Body of pancreas (tissue), 4 donors: ENCODE measurements at regions not wholly inside any gene's neighbourhood (a gene's known extent, or its start where the extent isn't known, plus 50 kb on each side); places are given as distances from the start of the nearest gene placed in this dataset.

Experiments
- ATAC-seq: fragments of 150-250 bp; one replicate; pipeline ENCODE4 v1.9.1; 2016
- DNase-seq, 4 donors: peaks; one replicate each; pipeline ENCODE4 v3.0.0-alpha.2; 2019
- H3K27ac ChIP-seq, 4 donors: fragments of 200-600 bp; sonication (generic); 1 replicate in 3 of 4; 2 replicates in 1 of 4; pipeline versions ENCODE4 v1.5.1 to v1.6.1; 2016 to 2019; ENCODE audit warnings: mild to moderate bottlenecking in 1 of 4, mixed read lengths in 1 of 4, moderate library complexity in 1 of 4
- H3K27me3 ChIP-seq, 2 donors: fragments of 200-600 bp; sonication (generic); one replicate each; pipeline ENCODE4 v1.6.0; 2016; ENCODE audit warnings: mild to moderate bottlenecking in 1 of 2
- H3K36me3 ChIP-seq, 2 donors: fragments of 200-600 bp; sonication (generic); replicated peaks in 1 of 2; 2 replicates each; pipeline ENCODE4 v1.5.1; 2016; ENCODE audit warnings: low read depth in 2 of 2; ENCODE audit not compliant: insufficient read depth in 1 of 2
- H3K4me1 ChIP-seq: fragments of 200-600 bp; sonication (generic); one replicate; pipeline ENCODE4 v1.6.0; 2016
- H3K4me3 ChIP-seq, 2 donors: fragments of 200-600 bp; sonication (generic); 1 replicate in 1 of 2; 2 replicates in 1 of 2; pipeline ENCODE4 v1.5.1; 2016 to 2019
- H3K9me3 ChIP-seq, 3 donors: fragments of 200-600 bp; sonication (generic); 1 replicate in 2 of 3; 2 replicates in 1 of 3; pipeline ENCODE4 v1.5.1; 2016
- POLR2A ChIP-seq, 3 donors: fragments of 450-650 bp; IDR thresholded peaks; one replicate each; pipeline ENCODE4 v1.6.1; 2016; ENCODE audit warnings: antibody characterized with exemption in 3 of 3, mild to moderate bottlenecking in 2 of 3
- WGBS, 2 donors: methylation state at CpG; one replicate each; pipeline ENCODE4 v1.1.5; 2017; 5-methylcytosine and 5-hydroxymethylcytosine counted together
- intact Hi-C: fragments of 100-400 bp; cut with DNase I; formaldehyde crosslinking; loops from one replicate; pipeline ENCODE4 v1.15.1; 2023
- TF ChIP-seq, protein P1 (sequence below), 7 experiments: fragments of 450-650 bp in 4 of 7; fragments of 200-600 bp in 3 of 7; sonication (generic) in 3 of 7; IDR thresholded peaks; one replicate each; pipeline ENCODE4 v1.5.1; 2016 to 2019; ENCODE audit warnings: antibody characterized with exemption in 7 of 7

DNA sequence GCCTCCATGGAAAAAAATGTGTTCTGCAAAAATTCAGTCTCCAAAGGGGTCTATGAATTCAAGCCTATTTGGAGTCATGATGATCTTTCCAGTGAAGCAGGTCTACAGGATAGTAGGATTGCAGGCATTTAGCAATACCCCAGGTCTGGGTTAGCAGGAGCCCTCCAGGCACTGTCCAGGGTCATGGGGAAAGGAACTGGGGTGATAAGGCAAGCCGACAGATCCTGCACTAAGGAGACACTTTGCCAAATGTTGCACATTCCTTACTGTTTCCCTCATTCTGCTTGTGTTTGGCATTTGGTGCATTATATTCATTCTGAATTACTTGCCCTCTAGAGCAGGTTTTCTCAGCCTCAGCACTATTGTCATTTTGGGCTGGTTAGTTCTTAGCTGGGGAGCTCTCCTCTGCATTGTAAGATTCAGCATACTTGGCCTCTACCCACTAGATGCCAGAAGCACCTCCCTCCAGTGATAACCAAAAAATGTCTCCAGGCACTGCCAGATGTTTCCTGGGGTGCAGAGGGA lies 333.3 kb upstream of the PLXNA2 start:
- 38 to 40% methylated on average over 1 of the region's 1 CpG for WGBS, 2 donors
- intact Hi-C loops = no loop called here
- no peaks in the 10 kb centered on the region for H3K27me3 ChIP-seq

DNA sequence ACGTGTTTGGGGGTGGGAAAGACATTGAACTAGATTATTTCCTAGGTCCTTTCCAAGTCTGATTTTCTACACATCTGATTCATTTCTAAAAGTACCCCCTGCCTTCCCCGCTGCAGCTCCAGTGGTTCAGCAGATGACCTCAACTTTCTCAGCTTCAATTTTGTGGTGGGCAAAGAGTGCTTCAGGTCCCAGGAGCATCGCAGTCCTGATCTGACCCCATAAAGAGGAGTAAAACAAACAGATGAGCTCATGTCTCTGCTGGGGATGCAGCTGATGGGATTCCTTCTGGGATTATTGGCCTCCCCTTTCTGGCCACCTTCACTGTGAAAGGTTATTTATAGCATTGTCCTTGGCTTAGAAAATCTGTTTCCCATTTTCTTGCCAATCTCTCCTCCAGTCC lies 337.0 kb upstream of the PLXNA2 start:
- intact Hi-C loops = no loop called here
- TF ChIP-seq, protein P1, sequence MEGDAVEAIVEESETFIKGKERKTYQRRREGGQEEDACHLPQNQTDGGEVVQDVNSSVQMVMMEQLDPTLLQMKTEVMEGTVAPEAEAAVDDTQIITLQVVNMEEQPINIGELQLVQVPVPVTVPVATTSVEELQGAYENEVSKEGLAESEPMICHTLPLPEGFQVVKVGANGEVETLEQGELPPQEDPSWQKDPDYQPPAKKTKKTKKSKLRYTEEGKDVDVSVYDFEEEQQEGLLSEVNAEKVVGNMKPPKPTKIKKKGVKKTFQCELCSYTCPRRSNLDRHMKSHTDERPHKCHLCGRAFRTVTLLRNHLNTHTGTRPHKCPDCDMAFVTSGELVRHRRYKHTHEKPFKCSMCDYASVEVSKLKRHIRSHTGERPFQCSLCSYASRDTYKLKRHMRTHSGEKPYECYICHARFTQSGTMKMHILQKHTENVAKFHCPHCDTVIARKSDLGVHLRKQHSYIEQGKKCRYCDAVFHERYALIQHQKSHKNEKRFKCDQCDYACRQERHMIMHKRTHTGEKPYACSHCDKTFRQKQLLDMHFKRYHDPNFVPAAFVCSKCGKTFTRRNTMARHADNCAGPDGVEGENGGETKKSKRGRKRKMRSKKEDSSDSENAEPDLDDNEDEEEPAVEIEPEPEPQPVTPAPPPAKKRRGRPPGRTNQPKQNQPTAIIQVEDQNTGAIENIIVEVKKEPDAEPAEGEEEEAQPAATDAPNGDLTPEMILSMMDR (IDR thresholded peaks at IDR 0.05) = no peak
- no peak for TF ChIP-seq POLR2A (IDR thresholded peaks at IDR 0.05)
- DNase-seq = no peak
- Histone ChIP-seq H3K4me3 (no peak overlapping the region), H3K27me3 (no peaks in the 10 kb centered on the region), H3K36me3 (no peaks in the 10 kb centered on the region), H3K4me1 (no peaks in the 10 kb centered on the region), H3K9me3 (no peaks in the 10 kb centered on the region), H3K27ac (no peak overlapping the region)
- ATAC-seq = no peak
- 62 to 63% methylated on average over 3 of the region's 3 CpGs for WGBS, 2 donors

More for the DNA sequence above, 333.3 kb upstream of the PLXNA2 start:
- Histone ChIP-seq H3K4me1 (no peaks in the 10 kb centered on the region), H3K4me3 (no peak overlapping the region), H3K36me3 (no peaks in the 10 kb centered on the region), H3K9me3 (no peaks in the 10 kb centered on the region), H3K27ac (no peak overlapping the region)
- no peak for TF ChIP-seq POLR2A (IDR thresholded peaks at IDR 0.05)
- TF ChIP-seq, protein P1 (IDR thresholded peaks at IDR 0.05) = no peak
- ATAC-seq (no peak), DNase-seq (no peak)

DNA sequence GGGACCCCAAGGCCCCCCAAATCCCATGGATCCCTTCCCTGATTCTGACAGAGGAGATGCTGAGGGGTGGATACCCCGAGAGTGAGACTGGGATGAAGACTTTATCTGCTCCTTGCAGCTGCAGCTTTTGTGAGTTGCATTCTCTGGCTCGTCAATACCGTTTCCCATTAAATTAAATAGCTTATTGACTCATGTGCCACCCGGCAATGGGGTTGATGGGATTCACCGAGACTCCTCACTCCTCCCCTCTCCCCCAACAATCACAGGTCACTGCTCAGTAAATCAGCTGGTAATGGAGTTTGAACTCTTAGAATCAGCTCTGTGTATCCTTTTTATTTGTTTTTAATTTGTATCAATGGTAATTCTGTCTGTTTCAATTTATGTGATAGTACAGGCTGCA lies 337.5 kb upstream of the PLXNA2 start:
- TF ChIP-seq POLR2A (IDR thresholded peaks at IDR 0.05) = no peak
- TF ChIP-seq, protein P1 (IDR thresholded peaks at IDR 0.05) = no peak
- H3K4me3 ChIP-seq = no peak overlapping the region
- no peaks in the 10 kb centered on the region for H3K4me1 ChIP-seq
- H3K36me3 ChIP-seq = no peaks in the 10 kb centered on the region
- no peak for DNase-seq
- intact Hi-C loops = no loop called here
- no peaks in the 10 kb centered on the region for H3K9me3 ChIP-seq
- H3K27me3 ChIP-seq = no peaks in the 10 kb centered on the region
- no peak for ATAC-seq
- 40 to 42% methylated on average over 5 of the region's 5 CpGs for WGBS, 2 donors
- no peak overlapping the region for H3K27ac ChIP-seq

DNA sequence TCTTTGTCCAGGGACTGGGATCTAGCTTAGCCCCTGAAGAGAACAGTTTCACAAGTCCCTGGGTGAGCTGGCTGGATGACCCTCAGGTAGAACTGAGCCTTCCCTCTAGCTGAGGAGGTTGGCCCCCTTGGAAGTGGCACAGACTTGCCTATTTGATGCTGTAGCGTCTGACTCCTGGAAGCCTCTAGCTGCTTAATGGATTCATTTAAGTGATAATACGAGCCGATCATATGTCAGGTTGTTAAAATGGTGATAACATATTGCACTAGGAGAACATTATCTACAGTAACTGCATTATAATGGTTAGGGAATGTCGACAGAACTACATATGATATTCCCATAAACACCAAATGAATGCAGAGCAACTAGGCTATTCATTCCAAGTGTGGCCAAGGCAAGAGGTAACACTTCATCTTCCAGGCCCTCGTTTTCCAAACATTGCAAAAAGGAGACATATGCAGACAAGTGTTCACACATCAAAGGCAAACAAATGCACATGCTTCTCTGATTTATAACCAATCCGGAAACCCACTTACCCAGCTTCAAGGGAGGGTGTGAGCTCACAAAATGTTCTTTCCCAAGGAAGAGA lies 340.1 kb upstream of the PLXNA2 start:
- WGBS, 2 donors = 62 to 70% methylated on average over 6 of the region's 6 CpGs
- Histone ChIP-seq H3K4me3 (no peak overlapping the region), H3K9me3 (no peaks in the 10 kb centered on the region), H3K27me3 (no peaks in the 10 kb centered on the region), H3K4me1 (no peaks in the 10 kb centered on the region), H3K36me3 (no peaks in the 10 kb centered on the region), H3K27ac (no peak overlapping the region)
- no peak for DNase-seq
- ATAC-seq = no peak
- TF ChIP-seq, protein P1 (IDR thresholded peaks at IDR 0.05) = no peak
- TF ChIP-seq POLR2A (IDR thresholded peaks at IDR 0.05) = no peak
- intact Hi-C loops = no loop called here

DNA sequence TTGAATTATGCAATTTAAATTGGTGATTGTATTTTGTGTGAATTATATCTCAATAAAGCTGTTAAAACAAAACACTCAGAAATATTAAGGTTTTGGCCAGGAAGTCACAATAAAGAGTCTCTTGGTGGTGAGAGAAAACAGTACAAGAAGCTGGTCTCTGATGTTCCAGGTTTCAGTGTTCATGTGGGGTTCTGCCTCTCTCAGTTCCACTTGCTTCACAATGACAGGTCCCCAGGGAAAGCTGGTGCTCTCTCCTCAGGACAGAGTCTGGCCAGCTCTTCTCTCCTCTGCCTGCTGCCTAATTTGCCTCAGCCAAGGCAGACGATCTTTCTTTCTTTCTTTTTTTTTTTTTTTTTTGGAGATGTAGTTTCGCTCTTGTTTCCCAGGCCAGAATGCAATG lies 342.9 kb upstream of the PLXNA2 start:
- no peaks in the 10 kb centered on the region for H3K36me3 ChIP-seq
- DNase-seq (no peak), ATAC-seq (no peak)
- no peak overlapping the region for H3K4me3 ChIP-seq
- no peaks in the 10 kb centered on the region for H3K27me3 ChIP-seq
- no peaks in the 10 kb centered on the region for H3K4me1 ChIP-seq
- 66 to 67% methylated on average over 2 of the region's 2 CpGs for WGBS, 2 donors
- TF ChIP-seq, protein P1 (IDR thresholded peaks at IDR 0.05) = no peak
- TF ChIP-seq POLR2A (IDR thresholded peaks at IDR 0.05) = no peak
- H3K27ac ChIP-seq = no peak overlapping the region
- H3K9me3 ChIP-seq = no peaks in the 10 kb centered on the region
- intact Hi-C loops = no loop called here
